ENCODE measurements at regions not wholly inside any gene's neighbourhood (a gene's known extent, or its start where the extent isn't known, plus 50 kb on each side); places are given as distances from the start of the nearest gene placed in this dataset.

DNA sequence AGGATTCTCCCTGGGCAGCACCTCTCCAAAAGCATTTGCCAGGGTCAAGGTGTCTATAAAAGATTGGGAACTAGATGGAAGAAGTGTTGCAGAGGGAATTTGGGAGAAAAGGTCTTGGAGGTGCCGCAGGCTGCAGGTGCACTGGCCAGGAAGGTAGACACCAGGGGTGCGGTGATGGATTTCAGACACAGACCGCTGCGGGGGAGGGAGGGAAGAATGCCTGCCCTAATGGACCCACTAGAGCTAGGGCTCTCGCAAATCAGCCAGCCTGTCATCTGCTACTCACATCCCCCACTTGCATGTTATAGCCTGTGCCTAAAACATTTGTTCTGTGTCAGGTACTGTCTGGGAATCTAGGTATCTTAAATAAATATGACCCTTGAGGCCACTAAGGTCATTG, 193.6 kb upstream of the SLC24A3 start (continued):
- TF ChIP-seq EZH2 (IDR thresholded peaks at IDR 0.05; ENCODE audit: borderline replicate concordance, insufficient read depth, low read length, poor library complexity, severe bottlenecking): no peak
- no peak for TF ChIP-seq POLR2AphosphoS5 (IDR thresholded peaks at IDR 0.05)
- TF ChIP-seq SMC3 (conservative IDR thresholded peaks at IDR 0.05; ENCODE audit: poor library complexity): no peak

DNA sequence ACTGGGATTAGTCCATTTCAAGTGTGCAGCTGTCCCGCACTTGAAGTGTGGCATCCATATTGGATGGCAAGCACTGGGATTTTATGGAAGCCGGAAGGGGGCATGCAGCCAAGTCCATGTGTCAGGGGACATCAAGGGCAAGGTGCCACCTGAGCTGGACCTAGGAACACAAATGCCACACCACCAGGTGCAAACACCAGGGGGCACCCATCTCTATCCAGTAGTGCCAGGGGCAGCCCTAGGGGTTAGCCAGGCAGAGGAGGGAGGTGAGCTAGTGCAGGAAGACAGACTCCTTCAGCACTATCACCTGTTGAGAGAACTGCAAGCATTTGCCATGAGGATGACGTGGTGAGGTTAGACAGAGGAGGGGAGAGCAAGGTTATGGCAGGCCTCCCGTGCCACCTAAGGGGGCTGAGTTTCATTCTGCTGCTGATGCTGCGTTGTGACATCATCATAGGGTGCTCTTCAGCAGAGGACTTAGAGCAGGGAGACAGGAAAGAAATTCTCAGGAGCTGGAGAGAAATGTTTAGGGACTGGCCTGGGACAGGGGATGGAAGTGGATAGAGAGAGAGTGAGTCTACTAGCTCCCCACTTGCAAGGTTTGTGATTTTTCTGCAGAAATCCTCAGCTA, 192.6 kb upstream of the SLC24A3 start:
- TF ChIP-seq POLR2AphosphoS5 (IDR thresholded peaks at IDR 0.05): no peak
- TF ChIP-seq, protein P1, sequence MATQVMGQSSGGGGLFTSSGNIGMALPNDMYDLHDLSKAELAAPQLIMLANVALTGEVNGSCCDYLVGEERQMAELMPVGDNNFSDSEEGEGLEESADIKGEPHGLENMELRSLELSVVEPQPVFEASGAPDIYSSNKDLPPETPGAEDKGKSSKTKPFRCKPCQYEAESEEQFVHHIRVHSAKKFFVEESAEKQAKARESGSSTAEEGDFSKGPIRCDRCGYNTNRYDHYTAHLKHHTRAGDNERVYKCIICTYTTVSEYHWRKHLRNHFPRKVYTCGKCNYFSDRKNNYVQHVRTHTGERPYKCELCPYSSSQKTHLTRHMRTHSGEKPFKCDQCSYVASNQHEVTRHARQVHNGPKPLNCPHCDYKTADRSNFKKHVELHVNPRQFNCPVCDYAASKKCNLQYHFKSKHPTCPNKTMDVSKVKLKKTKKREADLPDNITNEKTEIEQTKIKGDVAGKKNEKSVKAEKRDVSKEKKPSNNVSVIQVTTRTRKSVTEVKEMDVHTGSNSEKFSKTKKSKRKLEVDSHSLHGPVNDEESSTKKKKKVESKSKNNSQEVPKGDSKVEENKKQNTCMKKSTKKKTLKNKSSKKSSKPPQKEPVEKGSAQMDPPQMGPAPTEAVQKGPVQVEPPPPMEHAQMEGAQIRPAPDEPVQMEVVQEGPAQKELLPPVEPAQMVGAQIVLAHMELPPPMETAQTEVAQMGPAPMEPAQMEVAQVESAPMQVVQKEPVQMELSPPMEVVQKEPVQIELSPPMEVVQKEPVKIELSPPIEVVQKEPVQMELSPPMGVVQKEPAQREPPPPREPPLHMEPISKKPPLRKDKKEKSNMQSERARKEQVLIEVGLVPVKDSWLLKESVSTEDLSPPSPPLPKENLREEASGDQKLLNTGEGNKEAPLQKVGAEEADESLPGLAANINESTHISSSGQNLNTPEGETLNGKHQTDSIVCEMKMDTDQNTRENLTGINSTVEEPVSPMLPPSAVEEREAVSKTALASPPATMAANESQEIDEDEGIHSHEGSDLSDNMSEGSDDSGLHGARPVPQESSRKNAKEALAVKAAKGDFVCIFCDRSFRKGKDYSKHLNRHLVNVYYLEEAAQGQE (IDR thresholded peaks at IDR 0.05; ENCODE audit: borderline replicate concordance): no peak
- no peak for TF ChIP-seq EP300 (conservative IDR thresholded peaks at IDR 0.05; ENCODE audit: poor library complexity, severe bottlenecking)
- TF ChIP-seq, protein P2, sequence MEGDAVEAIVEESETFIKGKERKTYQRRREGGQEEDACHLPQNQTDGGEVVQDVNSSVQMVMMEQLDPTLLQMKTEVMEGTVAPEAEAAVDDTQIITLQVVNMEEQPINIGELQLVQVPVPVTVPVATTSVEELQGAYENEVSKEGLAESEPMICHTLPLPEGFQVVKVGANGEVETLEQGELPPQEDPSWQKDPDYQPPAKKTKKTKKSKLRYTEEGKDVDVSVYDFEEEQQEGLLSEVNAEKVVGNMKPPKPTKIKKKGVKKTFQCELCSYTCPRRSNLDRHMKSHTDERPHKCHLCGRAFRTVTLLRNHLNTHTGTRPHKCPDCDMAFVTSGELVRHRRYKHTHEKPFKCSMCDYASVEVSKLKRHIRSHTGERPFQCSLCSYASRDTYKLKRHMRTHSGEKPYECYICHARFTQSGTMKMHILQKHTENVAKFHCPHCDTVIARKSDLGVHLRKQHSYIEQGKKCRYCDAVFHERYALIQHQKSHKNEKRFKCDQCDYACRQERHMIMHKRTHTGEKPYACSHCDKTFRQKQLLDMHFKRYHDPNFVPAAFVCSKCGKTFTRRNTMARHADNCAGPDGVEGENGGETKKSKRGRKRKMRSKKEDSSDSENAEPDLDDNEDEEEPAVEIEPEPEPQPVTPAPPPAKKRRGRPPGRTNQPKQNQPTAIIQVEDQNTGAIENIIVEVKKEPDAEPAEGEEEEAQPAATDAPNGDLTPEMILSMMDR (IDR thresholded peaks at IDR 0.05; ENCODE audit: poor library complexity, severe bottlenecking): no peak
- no peak for TF ChIP-seq TAF1 (IDR thresholded peaks at IDR 0.05; ENCODE audit: low read depth)
- TF ChIP-seq MXI1 (conservative IDR thresholded peaks at IDR 0.05; ENCODE audit: poor library complexity, severe bottlenecking): no peak
- no peak for TF ChIP-seq SMC3 (conservative IDR thresholded peaks at IDR 0.05; ENCODE audit: poor library complexity)
- no peak for TF ChIP-seq EZH2 (IDR thresholded peaks at IDR 0.05; ENCODE audit: borderline replicate concordance, insufficient read depth, low read length, poor library complexity, severe bottlenecking)
- no peak for TF ChIP-seq RAD21 (conservative IDR thresholded peaks at IDR 0.05)
- Histone ChIP-seq H3F3A (ENCODE audit: insufficient read depth, low read length, poor library complexity, severe bottlenecking) (no peaks in the 10 kb centered on the region), H3K9me2 (ENCODE audit: insufficient read depth, low read length) (no peaks in the 10 kb centered on the region), H3K79me2 (replicated peaks; ENCODE audit: insufficient read depth, low read length) (no peaks in the 10 kb centered on the region), H4K20me1 (ENCODE audit: insufficient read depth) (no peaks in the 10 kb centered on the region), H3K9me3 (ENCODE audit: low read length) (no peaks in the 10 kb centered on the region), H3K4me2 (ENCODE audit: low read length) (no peak overlapping the region), H3K27ac (ENCODE audit: low read length) (no peak overlapping the region), H3K27me3 (ENCODE audit: insufficient read depth, low read depth, low read length) (no peaks in the 10 kb centered on the region), H3K9ac (ENCODE audit: low read length) (no peak overlapping the region), H2AFZ (ENCODE audit: low read depth, low read length) (no peak overlapping the region), H3K4me3 (ENCODE audit: low read length) (no peak overlapping the region), H3K36me3 (ENCODE audit: insufficient read depth, low read length) (no peaks in the 10 kb centered on the region)

DNA sequence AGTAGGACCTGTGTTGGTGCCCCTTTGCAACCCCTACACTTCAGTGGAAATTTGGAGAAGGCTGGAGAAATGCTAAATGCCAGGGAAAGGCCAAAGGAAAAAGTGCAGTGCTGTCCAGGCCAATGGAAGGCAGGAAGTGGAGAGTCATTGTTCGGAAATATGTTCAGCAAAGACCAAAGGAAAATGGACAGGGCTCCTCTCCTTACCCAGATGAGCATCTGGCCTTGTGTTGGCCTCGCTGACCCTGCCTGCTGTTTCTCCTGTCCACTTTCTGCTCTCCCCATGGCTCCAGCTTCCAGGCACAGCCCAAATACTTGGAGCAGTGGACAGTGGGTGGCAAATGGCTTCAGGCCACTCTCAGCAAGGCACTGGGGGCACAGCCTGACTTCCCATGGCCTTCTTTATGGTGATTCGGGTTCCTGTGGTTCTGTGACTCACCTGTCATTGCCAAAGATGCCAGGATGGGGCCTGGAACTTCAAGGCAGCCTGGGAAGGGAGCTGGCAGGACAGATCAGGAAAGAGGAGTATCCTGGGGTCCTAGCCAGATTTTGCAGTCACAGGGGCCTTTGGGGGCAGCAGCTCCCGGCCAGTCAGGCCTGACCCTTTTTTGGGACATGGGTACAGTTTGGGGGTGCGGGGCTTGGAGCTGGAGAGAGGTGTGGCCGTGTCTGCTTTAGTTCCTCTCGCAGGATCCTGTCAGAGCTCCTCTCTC, 190.9 kb upstream of the SLC24A3 start:
- Histone ChIP-seq H3K27me3 (ENCODE audit: insufficient read depth, low read depth, low read length) (no peaks in the 10 kb centered on the region), H4K20me1 (ENCODE audit: insufficient read depth) (no peaks in the 10 kb centered on the region), H3K9me3 (ENCODE audit: low read length) (no peaks in the 10 kb centered on the region), H3K36me3 (ENCODE audit: insufficient read depth, low read length) (no peaks in the 10 kb centered on the region), H3K9ac (ENCODE audit: low read length) (no peak overlapping the region), H3K9me2 (ENCODE audit: insufficient read depth, low read length) (no peaks in the 10 kb centered on the region), H3K79me2 (replicated peaks; ENCODE audit: insufficient read depth, low read length) (no peaks in the 10 kb centered on the region), H3K27ac (ENCODE audit: low read length) (no peak overlapping the region), H3K4me2 (ENCODE audit: low read length) (no peak overlapping the region), H2AFZ (ENCODE audit: low read depth, low read length) (no peak overlapping the region), H3K4me3 (ENCODE audit: low read length) (no peak overlapping the region), H3F3A (ENCODE audit: insufficient read depth, low read length, poor library complexity, severe bottlenecking) (no peaks in the 10 kb centered on the region)
- TF ChIP-seq RAD21 (conservative IDR thresholded peaks at IDR 0.05) (no peak), MXI1 (conservative IDR thresholded peaks at IDR 0.05; ENCODE audit: poor library complexity, severe bottlenecking) (no peak), EP300 (conservative IDR thresholded peaks at IDR 0.05; ENCODE audit: poor library complexity, severe bottlenecking) (no peak), SMC3 (conservative IDR thresholded peaks at IDR 0.05; ENCODE audit: poor library complexity) (no peak), TAF1 (IDR thresholded peaks at IDR 0.05; ENCODE audit: low read depth) (no peak), EZH2 (IDR thresholded peaks at IDR 0.05; ENCODE audit: borderline replicate concordance, insufficient read depth, low read length, poor library complexity, severe bottlenecking) (no peak)
- TF ChIP-seq, protein P2 (IDR thresholded peaks at IDR 0.05; ENCODE audit: poor library complexity, severe bottlenecking): no peak

Data from neural cell (in vitro differentiated cells).